ENCODE measurements at regions not wholly inside any gene's neighbourhood (a gene's known extent, or its start where the extent isn't known, plus 50 kb on each side); places are given as distances from the start of the nearest gene placed in this dataset.

DNA sequence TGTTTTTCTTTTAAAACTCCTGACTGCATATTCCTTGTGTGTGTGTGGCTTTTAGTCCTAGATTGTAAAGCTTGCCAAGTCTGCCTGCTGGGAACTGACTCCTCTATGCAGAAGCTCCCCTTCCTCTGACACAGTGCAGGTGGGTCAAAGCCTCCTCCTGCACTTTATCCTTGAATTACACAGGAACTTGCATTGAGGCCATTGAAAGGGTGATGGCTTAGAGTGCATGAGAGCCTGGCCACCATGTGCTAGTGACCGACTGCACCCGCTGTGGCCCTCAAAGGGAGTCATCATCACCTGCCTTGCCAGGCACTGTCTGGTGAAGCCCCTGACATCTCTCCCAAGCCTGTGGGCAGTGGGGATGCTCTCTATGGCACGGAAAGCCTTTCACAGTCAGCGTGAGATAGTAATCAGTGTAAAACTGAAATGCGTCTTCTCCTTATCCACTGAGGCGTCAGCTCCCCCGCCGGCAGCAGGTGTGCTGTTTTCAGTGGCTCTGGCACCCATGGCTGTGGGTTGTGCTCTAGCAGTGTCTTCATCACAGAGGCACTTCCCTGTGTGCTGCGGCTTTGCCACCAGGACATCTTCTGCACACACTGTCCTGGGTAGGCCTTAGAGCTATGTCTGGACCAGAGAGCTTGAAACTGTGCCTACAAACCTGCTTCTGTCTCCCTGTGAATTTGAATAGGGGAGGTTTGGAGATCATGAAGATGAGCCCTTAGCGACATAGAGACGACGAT, 87.9 kb downstream of the THBS2 start:
- DNase-seq = no peak

DNA sequence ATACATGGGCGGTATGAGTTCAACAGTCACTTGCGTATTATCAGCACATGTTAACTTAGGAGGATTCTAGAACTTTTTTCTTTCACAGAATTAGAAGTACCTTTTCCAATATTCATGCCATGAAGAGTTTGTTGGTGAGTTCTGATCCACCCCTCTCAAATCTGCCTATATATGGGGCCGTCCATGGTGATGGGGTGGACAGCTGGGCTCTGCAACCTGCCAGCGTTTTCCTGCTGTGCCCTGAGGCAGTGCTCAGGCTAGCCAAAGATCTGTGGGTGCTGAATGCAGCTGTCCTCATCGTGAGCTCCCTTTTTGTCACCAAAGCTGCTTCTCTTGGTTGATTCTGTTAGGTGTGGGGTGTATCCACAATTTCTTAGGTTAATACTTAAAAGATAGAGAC, 88.7 kb downstream of the THBS2 start:
- no peak for DNase-seq

DNA sequence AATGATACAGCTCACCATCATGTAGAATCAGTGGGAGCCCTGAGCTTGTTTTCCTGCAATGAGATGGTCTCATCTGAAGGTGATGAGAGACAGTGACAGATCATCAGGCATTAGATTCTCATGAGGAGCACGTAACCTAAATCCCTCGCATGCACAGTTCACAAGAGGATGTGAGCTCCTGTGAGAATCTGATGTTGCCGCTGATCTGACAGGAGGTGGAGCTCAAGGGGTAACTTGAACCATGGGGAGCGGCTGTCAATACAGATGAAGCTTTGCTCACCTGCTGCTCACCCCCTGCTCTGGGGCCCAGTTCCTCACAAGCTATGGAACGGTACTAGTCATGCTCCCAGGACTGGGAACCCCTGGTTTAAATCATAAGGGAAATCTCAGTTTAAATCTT, 89.2 kb downstream of the THBS2 start:
- no peak for DNase-seq

DNA sequence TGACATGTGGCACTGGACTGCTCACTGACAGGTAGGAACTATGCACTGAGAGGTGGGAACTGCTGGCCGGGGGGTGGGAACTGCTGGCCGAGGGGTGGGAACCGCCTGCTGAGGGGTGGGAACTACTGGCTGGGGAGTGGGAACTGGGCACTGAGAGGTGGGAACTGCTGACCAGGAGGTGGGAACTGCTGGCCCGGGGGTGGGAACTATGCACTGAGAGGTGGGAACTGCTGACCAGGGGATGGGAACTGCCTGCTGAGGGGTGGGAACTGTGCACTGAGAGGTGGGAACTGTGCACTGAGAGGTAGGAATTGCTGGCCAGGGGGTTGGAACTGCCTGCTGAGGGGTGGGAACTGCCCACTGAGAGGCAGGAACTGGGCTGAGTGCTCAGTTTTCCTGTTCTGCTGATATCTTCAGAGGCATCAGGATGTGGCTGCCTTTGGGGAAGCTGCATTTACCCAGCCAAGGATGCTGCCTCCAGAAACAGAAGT, 90.2 kb downstream of the THBS2 start:
- DNase-seq = no peak

DNA sequence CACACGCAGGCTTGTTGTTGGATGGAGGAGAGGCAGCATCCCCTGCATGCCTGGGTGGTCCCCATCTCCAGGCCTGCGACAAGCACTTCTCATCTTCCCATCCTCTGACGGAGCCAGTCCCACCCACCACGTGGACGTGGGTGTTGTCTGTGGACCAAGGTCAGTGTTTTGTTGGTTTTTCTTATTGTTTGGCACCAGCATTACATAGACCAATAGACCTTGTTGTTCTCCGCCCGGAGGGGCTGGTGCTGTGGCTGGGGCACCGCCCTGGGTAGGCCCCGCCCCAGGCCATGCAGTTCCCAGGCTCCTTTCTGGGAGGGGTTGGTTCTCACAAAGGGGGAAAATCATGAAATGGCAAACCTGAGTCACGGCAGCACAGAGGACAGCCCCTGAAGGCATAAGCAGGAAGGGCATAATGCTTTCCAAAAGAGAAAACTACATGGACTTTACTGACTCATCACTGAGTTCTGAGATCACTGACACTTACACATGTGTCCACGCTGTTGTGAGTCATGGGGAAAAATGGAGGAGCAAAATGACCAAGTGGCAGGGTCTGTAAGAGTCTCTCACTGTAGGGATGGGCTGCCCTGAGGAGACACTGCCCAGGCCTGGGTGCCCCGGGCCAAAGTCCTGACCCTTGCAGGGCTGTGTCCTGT, 90.8 kb downstream of the THBS2 start:
- no peak for DNase-seq

DNA sequence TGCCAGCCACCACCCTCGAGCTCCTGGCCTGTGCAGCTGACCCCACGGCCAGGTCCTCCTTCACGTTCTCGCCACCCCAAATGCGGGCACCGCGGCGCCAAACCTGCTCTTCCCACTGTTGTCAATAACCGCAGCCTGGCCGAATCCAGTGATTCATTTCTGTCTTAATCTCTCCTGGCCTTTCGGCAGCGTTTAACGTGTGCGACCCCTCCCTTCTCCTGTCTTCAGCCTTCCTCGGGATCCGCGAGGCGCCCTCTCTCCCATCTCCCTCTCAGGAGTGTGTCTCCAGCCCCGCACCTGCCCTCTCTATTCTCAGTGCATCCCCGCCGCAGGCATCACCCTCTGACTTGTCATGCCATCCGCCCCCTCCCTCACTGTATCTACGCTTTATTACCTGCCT, 91.4 kb downstream of the THBS2 start:
- DNase-seq = no peak

DNA sequence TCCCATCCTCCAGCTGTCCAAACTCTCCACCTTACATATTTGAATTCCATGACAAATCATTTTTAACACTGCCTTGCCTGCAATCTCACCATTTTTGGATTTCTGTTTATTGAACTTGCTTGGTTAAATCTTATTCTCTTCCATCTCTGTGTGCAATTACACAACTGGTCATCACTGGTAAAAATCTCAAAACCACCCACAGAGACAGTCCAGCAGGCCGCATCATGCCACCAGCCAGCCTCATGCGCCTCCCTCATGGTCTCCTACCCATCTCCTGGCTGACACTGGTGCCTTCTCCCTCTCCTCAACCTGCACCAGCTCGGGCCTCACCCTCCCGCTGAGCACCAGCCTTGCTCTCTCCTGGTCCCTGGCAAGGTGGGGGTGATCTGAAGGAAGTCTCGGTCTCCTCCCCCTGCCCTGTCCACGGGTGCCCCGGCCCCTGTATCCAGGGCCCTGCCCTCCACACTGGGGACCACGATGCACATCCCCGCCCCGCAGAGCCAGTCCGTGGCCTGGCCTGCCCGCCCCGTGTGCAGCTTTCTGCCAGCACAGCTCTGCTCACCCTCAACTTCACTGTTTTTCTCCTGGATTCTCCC, 92.0 kb downstream of the THBS2 start:
- no peak for DNase-seq

DNA sequence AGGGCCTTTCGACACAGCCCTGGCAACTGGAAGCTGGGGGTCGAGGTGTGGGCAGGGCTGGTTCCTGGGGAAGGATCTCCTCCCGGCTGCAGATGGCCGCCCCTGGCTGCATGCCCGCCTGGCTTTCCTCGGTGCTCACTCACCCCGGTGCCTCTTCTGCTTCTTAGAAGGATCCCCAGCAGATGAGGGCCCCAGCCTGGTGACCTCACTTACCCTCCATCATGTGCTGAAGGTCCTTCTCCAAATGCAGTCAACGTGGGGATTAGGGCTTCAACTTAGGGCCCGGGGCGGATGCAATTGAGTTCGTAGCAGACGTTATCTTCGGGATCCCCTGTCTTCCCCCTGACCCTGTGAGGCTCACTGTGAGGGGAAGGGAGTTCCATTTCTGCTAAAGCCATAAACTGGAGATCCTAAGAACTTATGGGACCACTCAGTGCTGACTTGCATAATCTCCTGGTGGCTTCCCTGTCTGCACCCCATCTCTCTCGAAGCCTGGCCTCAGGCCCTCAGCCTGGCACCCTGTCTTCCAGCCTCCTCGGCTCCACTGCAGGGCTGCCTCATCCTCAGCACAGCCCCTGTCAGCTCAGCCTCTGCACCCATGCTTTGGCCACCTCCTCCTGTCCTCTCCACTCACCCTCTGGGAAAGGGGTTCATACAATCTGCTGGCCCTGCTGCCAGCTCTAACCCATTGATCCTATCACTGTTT, 92.6 kb downstream of the THBS2 start:
- DNase-seq = no peak

DNA sequence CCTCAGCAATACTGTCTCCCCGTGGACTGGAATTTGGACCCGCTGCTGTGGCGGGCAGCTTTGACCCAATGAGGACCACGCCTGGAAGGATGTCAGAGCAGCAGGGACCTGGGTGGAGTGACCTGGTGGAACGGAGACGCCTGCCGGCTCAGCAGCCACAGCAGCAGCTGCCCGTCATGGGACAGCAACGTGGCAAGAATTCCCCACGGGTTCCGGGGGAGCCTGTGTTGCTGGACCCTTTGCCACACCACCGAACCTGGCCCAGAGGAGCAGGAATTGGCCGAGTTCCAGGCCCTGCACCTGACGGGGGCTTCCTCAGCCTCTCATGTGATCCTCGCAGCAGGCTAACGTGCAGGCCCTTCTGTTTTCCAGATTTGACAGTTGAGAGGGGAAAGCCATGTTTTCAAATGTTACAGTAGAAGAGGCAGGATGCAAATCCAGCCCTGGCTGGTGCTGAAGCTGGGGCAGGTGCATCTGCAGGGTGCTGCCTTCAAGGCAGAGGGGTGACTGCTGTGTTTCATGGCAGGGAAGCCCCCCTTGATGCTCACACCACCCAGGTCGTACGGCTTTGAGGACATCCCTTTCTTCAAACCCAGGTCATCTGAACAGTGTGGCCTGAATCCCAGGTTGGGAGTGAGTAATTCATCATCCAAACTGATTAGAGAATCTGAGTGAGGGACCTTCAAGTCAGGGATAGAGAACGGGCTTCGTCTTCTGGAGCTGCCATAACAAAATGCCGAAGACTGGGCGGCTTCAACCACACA, 93.4 kb downstream of the THBS2 start:
- DNase-seq = no peak

DNA sequence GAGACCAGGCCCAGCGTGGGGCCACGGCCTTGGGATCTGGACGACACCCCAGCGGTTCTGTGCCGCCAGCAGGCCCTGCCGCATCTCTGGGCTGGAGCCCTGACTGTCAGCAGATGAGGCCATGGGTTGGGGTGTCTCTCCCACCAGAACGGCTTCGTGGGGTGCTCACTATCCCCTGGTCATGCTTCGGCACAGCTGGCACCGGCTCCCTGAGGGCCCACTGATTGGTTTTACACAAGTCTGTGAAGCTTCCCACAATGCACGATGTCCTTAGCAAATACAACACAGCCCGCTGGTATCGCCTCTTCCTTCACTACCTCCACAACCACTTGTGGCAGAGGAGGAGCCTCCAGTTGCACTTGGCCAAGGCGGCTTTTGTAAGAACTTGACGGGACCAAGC, 94.3 kb downstream of the THBS2 start:
- DNase-seq = no peak

DNA sequence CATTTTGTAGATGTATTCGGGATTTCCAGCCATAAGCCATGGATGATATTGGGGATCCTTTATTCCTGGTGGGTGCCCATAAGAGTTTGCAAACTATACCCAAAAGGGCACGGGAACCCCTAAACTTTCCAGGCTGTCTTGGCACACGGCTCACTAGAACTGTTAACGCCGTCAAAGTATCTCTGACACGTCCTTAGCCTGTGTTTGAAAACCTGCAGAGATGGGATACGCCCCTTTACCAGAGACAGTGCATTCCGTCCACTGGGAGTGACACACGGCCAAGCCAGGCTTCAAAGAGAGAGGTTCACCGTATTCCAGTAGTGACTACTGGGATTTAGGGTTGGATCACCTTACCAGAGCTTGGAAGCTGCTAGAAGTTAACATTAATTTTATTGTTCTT, 95.0 kb downstream of the THBS2 start:
- DNase-seq = no peak

DNA sequence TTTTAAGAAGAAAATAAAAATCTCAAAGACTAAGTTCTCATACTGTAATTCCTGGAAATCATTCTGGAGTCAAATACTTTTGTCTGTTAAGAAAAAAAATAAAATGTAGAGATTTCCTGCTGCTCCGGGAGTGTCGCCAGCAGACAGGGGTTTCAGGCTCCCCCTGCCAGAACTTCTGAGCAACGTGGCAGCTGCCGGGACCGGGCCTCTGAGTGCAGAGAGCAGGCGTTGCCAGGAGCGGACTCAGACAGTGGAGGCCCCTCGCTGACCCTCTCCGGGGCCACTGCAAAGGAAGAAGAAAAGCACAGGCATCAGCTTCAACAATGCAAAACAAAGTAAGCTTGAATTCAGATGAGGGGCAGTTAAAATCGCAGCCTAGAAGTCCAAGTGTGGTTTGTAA, 95.5 kb downstream of the THBS2 start:
- no peak for DNase-seq

DNA sequence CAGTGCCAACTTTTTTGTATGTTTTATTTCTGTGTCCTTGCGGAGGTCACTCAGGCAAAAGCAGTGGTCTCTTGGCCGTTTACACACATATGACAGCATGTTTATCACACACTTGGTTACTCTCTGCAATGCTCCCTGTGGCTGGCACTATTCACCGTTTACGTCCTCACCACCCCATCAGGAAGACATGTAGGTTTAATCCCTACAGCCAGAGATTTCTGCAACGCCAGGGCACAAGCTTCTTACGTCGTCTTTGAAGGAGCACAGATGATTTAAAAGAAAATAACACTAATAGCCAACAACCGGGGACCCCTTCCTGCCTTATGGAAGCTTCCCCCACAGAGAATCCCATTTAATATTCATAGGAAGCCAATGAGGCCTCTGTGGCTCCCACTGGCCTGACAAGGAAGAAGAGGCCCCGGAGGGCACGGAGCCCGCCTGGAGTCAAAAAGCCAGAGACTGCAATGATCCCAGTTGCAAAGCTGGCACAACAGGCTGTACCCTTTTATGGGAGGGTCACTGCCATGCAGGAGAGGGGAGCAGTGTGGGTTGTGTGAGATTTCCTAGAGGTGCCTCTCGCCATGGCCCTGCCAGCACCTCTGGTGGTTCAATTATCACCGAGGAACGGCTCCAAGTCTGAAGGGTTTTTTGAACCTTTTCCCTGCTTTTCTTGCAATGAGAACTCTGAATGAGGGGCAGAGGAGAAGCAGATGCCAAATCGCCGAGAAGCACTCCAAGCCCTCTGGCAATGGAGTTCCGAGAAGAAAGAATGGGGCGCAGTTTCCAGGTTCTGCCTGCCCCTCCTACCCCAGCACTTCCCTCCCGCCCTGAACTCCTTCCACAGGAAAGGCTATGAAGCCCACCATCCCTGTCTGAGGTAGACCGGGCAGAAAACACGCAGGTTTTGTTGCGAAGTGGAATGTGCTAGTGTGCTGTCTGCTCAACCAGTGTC, 96.2 kb downstream of the THBS2 start:
- no peak for DNase-seq

DNA sequence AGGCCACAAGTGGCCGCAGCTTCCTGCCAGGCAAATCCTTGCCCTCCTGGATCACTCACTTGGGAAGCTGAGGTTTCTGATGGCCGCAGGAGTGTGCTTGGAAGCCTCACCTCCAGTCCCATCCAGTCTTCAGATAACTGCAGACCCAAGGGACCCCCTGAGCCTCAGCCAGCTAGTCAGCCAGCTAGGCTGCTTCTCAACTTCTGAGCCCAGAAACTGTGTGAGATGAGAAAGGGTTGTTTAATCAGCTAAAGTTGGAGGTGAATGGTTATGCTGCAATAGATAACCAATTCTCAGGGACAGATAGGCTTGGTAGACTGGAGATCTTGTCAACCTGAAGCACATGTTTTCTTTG, 96.9 kb downstream of the THBS2 start:
- no peak for DNase-seq

DNA sequence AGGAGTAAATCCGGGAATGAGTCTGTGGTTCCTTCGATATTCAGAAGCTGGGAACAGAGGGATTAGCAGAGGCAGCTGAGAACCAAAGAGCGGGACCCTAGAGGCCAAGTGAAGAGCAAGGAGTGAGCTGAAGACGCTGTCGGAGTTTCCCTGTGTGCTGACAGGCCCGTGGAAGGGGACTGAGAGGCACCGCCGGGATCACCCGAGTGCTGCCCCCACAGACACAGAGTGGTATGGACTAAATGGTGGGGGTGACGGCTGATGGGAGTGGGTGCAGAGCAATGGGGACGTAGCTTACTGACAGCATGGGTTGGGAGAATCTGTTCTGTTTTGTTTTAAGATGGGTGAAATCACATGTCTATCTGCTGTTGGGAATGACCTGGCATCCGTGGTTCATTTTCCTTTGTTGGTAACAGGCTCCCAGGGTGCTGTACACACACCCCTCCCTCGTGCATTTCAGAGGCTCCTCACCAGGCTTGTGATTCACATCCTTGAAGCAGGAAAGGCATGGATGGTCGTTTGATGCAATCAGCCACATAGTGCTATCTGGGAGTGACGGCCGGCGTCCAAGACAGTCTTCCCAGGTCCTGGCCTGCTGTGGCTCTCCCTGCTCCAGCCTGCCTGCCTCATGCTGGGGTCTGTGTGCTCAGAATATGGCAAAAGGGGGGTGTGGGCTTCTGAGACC, 97.4 kb downstream of the THBS2 start:
- DNase-seq = no peak

DNA sequence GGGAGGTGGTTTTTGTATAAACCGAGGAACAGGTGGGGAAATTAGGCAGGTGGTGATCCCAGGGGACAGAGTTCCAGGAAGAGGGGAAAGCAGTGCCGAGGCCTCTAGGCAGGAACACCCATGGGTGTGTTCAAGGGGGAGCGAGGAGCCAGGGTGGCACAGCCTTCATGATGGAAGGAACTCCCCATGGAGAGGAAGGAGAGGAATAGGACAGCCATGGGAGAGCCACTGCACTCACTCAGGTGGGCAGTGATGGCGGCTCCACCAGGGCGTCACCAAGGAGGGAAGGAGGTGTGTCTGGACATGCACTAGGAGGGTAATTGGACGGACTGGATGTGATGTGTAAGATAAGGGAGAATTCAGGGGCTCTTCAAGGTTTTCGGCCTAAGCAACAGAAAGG, 98.2 kb downstream of the THBS2 start:
- DNase-seq = no peak

DNA sequence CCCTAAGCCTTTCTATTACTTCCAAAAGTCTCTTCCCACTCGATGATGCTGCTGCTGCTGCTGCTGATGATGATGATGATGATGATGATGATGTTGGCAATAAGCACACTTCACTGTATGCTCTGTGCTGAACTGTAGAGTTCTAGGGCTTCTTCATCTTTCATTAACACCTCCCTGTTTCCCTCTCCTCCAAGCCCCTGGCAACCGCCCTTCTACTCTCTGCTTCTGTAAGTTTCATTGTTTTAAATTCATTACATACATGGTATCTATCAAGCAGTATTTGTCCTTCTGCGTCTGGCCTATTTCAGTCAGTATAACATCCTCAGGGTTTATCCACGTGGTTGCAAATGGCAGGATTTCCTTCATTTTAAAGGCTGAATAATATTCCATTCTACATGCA, 100.2 kb downstream of the THBS2 start:
- no peak for DNase-seq

DNA sequence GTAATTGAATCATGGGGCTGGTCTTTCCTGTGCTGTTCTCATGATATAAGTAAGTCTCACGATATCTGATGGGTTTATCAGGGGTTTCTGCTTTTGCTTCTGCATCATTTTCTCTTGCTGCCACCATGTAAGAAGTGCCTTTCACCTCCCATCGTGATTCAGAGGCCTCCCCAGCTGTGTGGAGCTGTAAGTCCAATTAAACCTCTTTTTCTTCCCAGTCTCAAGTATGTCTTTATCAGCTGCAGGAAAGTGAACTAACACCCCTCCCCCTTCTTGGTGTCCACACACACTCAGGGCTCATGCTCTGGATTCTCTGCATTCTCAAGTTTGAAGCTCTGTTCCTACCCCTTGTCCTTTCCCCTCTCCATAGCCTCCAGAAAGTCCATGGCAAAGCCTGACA, 107.1 kb downstream of the THBS2 start:
- no peak for DNase-seq

DNA sequence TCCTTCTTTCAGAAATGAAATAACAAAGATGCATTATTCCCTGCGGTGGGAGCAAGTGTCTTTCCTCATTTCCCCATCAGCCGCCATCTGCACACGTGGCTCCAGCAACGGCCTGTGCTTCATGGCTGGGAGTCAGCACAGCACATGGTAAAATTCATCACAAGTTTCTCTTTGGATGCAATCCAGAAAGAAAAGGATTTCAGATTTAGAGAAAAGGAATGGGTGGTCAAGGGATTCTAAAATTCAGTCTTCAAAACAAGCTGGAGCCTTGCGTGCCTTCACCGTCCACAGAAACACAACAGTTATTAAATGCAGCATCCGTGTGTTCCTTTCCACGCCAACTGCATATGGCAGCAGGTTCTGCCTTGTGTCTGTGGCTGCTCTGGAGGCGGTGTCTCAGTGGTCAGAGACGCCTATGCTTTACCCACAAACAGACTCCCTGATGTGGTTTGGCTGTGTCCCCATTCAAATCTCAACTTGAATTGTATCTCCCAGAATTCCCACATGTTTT, 107.6 kb downstream of the THBS2 start:
- no peak for DNase-seq

DNA sequence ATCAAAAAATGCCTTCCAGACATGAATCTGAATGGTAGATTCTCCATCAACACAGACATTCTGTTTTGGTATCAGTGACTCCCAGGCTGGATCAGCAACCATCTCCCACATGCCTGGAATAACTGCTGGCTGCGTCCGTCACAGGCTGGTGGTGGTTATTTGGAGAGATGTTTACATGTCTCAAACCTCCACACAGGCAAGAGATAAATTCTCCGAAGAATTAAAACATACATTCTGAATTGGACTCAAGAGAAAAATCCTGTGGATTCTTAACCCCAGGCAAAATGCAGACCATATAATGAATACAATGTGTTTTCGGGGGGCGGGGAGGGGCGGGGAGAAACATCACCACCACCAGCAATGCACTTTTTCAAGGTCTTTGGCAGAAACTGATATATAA, 108.2 kb downstream of the THBS2 start:
- DNase-seq = no peak

DNA sequence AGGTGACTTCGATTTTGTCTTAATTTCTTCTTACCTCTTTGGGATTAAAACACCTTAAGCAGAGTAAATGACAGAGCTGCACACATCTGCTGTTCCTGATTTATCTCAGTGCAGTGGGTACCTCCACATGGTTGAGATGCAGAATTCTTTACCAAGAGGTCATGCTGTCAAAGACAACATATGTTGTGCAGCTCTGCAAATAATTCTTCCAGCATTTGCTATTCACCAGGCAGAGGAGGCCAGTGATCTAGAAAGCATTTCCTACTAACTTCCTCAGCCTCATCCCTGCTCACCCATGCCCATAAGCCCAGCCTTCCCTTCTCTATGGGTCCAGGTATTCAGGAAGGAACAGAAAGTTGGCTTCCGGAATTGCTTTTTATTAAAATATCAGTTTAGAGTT, 109.3 kb downstream of the THBS2 start:
- no peak for DNase-seq
